OCI-LY7 (cell line): ENCODE measurements at regions not wholly inside any gene's neighbourhood (a gene's known extent, or its start where the extent isn't known, plus 50 kb on each side); places are given as distances from the start of the nearest gene placed in this dataset.

Source experiments
- BruUV-seq: library from RNA; stranded (reverse); fragments of 400-500 nt; replicated peaks from 2 replicates; lab custom pipeline; 2021; lab: Mats Ljungman, UMichigan
- CTCF ChIA-PET: fragments of 300-600 bp; sonication (Branson Sonifier 250); formaldehyde crosslinking; loops from one replicate; lab custom pipeline; 2022; ENCODE audit warnings: antibody characterized with exemption; ENCODE audit not compliant: unreplicated experiment; lab: Charles Lee
- POLR2A ChIA-PET: fragments of 300-600 bp; sonication (Branson Sonifier 250); formaldehyde crosslinking; loops from one replicate; lab custom pipeline; 2022; ENCODE audit warnings: antibody characterized with exemption; lab: Charles Lee
- DNase-seq: peaks from one replicate; pipeline ENCODE4 v3.0.0-alpha.2; 2015; ENCODE audit warnings: low spot score
- H2AFZ ChIP-seq: fragments of 200-600 bp; sonication (generic), shearing (Covaris generic); 2 replicates; pipeline ENCODE4 v1.6.1; 2014; ENCODE audit warnings: mild to moderate bottlenecking, antibody characterized with exemption, low read length, moderate library complexity
- H3K27ac ChIP-seq: fragments of 200-600 bp; sonication (generic); 2 replicates; pipeline ENCODE4 v1.5.1; 2014; ENCODE audit warnings: mixed run types, low read depth, mild to moderate bottlenecking, moderate library complexity, low read length, inconsistent platforms; ENCODE audit not compliant: poor library complexity, severe bottlenecking
- H3K36me3 ChIP-seq: fragments of 200-600 bp; sonication (generic); 2 replicates; pipeline ENCODE4 v1.6.1; 2014; ENCODE audit warnings: mild to moderate bottlenecking, antibody characterized with exemption, low read length, moderate library complexity, mixed read lengths; ENCODE audit not compliant: insufficient read depth
- H3K4me1 ChIP-seq: fragments of 200-600 bp; sonication (generic); 2 replicates; pipeline ENCODE4 v1.5.1; 2014; ENCODE audit warnings: mild to moderate bottlenecking, low read length; ENCODE audit not compliant: insufficient read depth, poor library complexity, severe bottlenecking
- H3K4me2 ChIP-seq: fragments of 200-600 bp; sonication (generic); 2 replicates; pipeline ENCODE4 v1.6.1; 2014; ENCODE audit warnings: mild to moderate bottlenecking, low read length
- H3K4me3 ChIP-seq: fragments of 200-600 bp; sonication (generic); 2 replicates; pipeline ENCODE4 v1.5.1; 2014; ENCODE audit warnings: mild to moderate bottlenecking, low read depth, low read length; ENCODE audit not compliant: poor library complexity, severe bottlenecking
- H3K79me2 ChIP-seq: fragments of 200-600 bp; sonication (generic); 2 replicates; pipeline ENCODE4 v1.6.1; 2016; ENCODE audit warnings: low read depth, mild to moderate bottlenecking, low read length, moderate library complexity, mixed read lengths; ENCODE audit not compliant: insufficient read depth
- H3K9me2 ChIP-seq: fragments of 200-600 bp; sonication (generic); 2 replicates; pipeline ENCODE4 v1.6.1; 2016; ENCODE audit warnings: mild to moderate bottlenecking, low read length, mixed read lengths; ENCODE audit not compliant: insufficient read depth
- H3K9me3 ChIP-seq: fragments of 200-600 bp; sonication (generic); 2 replicates; pipeline ENCODE4 v1.6.1; 2014; ENCODE audit warnings: mild to moderate bottlenecking, mixed run types, low read length, mixed read lengths
- H4K20me1 ChIP-seq: fragments of 200-600 bp; sonication (generic); 2 replicates; pipeline ENCODE4 v1.6.1; 2014; ENCODE audit warnings: mild to moderate bottlenecking, antibody characterized with exemption, low read length, moderate library complexity, mixed read lengths; ENCODE audit not compliant: insufficient read depth
- CTCF ChIP-seq: fragments of 200-600 bp; sonication (generic); conservative IDR thresholded peaks from 2 replicates; pipeline ENCODE4 v1.5.1; 2014; ENCODE audit warnings: mild to moderate bottlenecking, antibody characterized with exemption, low read length, moderate library complexity, mixed read lengths
- EZH2phosphoT487 ChIP-seq: fragments of 200-600 bp; sonication (generic); IDR thresholded peaks from 2 replicates; pipeline ENCODE4 v1.6.1; 2018; ENCODE audit warnings: low read depth, borderline replicate concordance, mild to moderate bottlenecking, mixed run types, antibody characterized with exemption, low read length, moderate library complexity, mixed read lengths
- intact Hi-C: fragments of 100-400 bp; cut with micrococcal nuclease; formaldehyde crosslinking; loops from one replicate; pipeline ENCODE4 v1.10.0; 2022; ENCODE audit not compliant: unreplicated experiment

DNA sequence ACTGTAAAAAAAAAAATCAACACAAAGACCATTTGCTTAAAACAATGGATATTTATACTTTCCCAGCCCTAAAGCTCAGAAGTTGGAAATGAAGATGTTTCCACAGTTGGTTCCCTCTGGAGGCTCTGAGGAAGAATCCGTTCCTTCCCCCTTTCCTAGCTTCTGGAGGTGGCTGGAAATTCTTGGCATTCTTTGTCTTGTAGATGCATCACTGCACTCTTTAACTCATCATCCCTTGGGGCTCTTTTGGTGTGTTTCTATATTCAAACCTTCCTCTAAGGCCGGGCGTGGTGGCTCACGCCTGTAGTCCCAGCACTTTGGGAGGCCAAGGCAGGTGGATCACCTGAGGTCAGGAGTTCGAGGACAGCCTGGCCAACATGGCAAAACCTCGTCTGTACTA, 78.7 kb downstream of the VCX3A start:
- H3K4me1 ChIP-seq: no peaks in the 10 kb centered on the region
- H3K36me3 ChIP-seq: no peaks in the 10 kb centered on the region
- no peak overlapping the region for H2AFZ ChIP-seq
- no peaks in the 10 kb centered on the region for H3K79me2 ChIP-seq
- BruUV-seq: no TSS peak
- TF ChIP-seq CTCF (no peak), EZH2phosphoT487 (no peak)
- no peak overlapping the region for H3K27ac ChIP-seq
- ChIA-PET POLR2A (no interaction called here), CTCF (no interaction called here)
- no peak overlapping the region for H3K4me2 ChIP-seq
- intact Hi-C loops: no loop called here
- no peaks in the 10 kb centered on the region for H3K9me2 ChIP-seq
- H3K4me3 ChIP-seq: no peak overlapping the region
- no peak for DNase-seq
- H3K9me3 ChIP-seq: no peaks in the 10 kb centered on the region
- H4K20me1 ChIP-seq: no peaks in the 10 kb centered on the region

DNA sequence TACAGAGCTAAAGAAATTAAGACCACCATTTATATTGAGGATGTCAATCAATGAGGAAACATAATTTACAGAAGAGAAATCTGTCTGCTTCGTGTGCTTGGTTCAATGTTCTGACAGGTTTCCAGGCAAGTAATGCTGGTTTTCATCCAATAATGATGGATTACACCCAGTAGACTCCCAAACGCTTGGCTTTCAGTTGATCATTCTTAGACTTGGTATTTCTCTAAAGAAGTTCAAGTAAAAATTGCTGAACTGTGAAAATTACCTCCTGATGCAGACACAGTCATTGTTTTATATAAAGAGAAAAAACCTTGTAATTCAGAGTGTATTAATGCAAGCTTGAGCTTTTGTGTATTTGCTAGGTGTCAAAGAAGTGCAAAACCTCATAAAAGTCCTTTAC, 85.0 kb downstream of the VCX3A start:
- Histone ChIP-seq H3K4me2 (no peak overlapping the region), H3K9me2 (no peaks in the 10 kb centered on the region), H3K27ac (no peak overlapping the region), H3K4me3 (no peak overlapping the region), H3K36me3 (no peaks in the 10 kb centered on the region), H3K9me3 (no peaks in the 10 kb centered on the region), H3K4me1 (no peaks in the 10 kb centered on the region), H3K79me2 (no peaks in the 10 kb centered on the region), H4K20me1 (no peaks in the 10 kb centered on the region), H2AFZ (no peak overlapping the region)
- TF ChIP-seq CTCF (no peak), EZH2phosphoT487 (no peak)
- no peak for DNase-seq
- BruUV-seq: no TSS peak
- ChIA-PET CTCF (no interaction called here), POLR2A (no interaction called here)
- intact Hi-C loops: no loop called here

GRCh38 chrX:6448003-6448402, 86.9 kb downstream of the VCX3A start:
- BruUV-seq: no TSS peak
- POLR2A ChIA-PET: no interaction called here
- CTCF ChIA-PET: no interaction called here

More at GRCh38 chrX:6448003-6448402, 86.9 kb downstream of the VCX3A start:
- DNase-seq: no peak
- TF ChIP-seq EZH2phosphoT487 (no peak), CTCF (no peak)
- no peaks in the 10 kb centered on the region for H3K9me2 ChIP-seq
- no peak overlapping the region for H3K4me2 ChIP-seq
- no peaks in the 10 kb centered on the region for H3K4me1 ChIP-seq
- H2AFZ ChIP-seq: no peak overlapping the region
- no peak overlapping the region for H3K4me3 ChIP-seq
- H3K79me2 ChIP-seq: no peaks in the 10 kb centered on the region
- no peak overlapping the region for H3K27ac ChIP-seq
- intact Hi-C loops: no loop called here
- H3K9me3 ChIP-seq: no peaks in the 10 kb centered on the region
- no peaks in the 10 kb centered on the region for H3K36me3 ChIP-seq
- H4K20me1 ChIP-seq: no peaks in the 10 kb centered on the region
